ENCODE measurements at regions not wholly inside any gene's neighbourhood (a gene's known extent, or its start where the extent isn't known, plus 50 kb on each side); places are given as distances from the start of the nearest gene placed in this dataset.

DNA sequence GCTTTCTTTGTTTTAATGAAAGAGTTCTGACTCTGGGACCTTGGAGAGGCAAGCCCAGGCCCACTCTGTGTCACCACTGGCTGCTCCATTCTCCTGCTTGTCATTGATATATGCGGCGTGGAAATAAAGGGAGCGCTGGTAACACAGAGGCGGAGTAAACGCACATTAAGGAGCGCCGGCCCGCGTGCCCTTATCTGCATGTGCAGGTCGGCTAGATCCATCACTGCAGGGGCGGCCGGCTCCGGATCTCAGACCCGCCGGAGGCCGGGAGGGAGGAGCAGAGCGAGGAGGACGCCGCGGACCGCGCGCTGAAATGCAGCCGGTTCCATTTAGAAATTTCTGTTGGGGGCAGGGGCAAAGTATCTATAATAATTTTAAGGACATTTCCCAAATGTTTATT, 70.8 kb downstream of the MRPL36 start (continued):
- no peak for TF ChIP-seq TAF1 (IDR thresholded peaks at IDR 0.05; ENCODE audit: borderline replicate concordance, low read depth, low read length)
- TF ChIP-seq, protein P1, sequence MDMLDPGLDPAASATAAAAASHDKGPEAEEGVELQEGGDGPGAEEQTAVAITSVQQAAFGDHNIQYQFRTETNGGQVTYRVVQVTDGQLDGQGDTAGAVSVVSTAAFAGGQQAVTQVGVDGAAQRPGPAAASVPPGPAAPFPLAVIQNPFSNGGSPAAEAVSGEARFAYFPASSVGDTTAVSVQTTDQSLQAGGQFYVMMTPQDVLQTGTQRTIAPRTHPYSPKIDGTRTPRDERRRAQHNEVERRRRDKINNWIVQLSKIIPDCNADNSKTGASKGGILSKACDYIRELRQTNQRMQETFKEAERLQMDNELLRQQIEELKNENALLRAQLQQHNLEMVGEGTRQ (IDR thresholded peaks at IDR 0.05; ENCODE audit: borderline replicate concordance, low read depth, low read length): no peak
- no peak for TF ChIP-seq REST (IDR thresholded peaks at IDR 0.05; ENCODE audit: low read depth, low read length)
- TF ChIP-seq FOXJ3 (CRISPR knock-in tag; IDR thresholded peaks at IDR 0.05): no peak
- TF ChIP-seq RCOR1 (IDR thresholded peaks at IDR 0.05; ENCODE audit: low read length): no peak
- no peak for TF ChIP-seq EP300 (IDR thresholded peaks at IDR 0.05; ENCODE audit: borderline replicate concordance in 1 of 2, low read depth in 1 of 2, low read length in 1 of 2)

DNA sequence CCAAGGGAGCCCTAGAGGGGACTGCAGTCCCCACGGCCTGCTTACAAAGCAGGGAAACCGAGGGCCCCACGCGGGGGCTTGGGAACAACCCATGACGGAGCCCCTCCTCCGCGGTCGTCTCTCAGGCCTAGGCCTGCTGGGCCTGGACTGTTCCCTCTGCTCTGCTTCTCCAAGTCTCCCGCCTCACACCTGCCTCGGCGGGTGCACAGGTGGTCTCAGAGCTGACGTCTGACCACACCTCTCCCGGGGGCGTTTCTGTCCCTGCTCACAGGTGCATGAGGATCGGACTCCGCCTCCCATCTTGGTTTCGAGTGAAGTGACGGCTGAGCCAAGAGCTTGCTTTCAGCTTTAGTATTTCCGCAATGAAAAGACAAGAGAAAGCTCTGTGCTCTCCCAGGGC, 72.1 kb downstream of the MRPL36 start:
- H3K4me2 ChIP-seq: no peak overlapping the region
- H3K9me3 ChIP-seq: no peaks in the 10 kb centered on the region
- no peaks in the 10 kb centered on the region for H3K4me1 ChIP-seq (ENCODE audit: control insufficient read depth in 1 of 2, insufficient read depth in 2 of 2, low read depth in 1 of 2, low read length in 1 of 2)
- ChIA-PET POLR2A (no interaction called here), CTCF (no interaction called here)
- H3K36me3 ChIP-seq (replicated peaks in 1 of 2; ENCODE audit: control insufficient read depth in 1 of 2, insufficient read depth in 2 of 2, low read length in 1 of 2): no peaks in the 10 kb centered on the region
- no peaks in the 10 kb centered on the region for H3K9me2 ChIP-seq
- no peak overlapping the region for H3K9ac ChIP-seq
- no peak overlapping the region for H2AFZ ChIP-seq (ENCODE audit: low read depth)
- WGBS (ENCODE audit: low lambda C conversion rate): 70% methylated on average over 18 of the region's 19 CpGs
- no peaks in the 10 kb centered on the region for H3K79me2 ChIP-seq (ENCODE audit: insufficient read depth)
- H3F3A ChIP-seq (replicated peaks; ENCODE audit: insufficient read depth): no peaks in the 10 kb centered on the region
- TF ChIP-seq RFX5 (IDR thresholded peaks at IDR 0.05; ENCODE audit: low read length) (no peak), YY1 (IDR thresholded peaks at IDR 0.05; ENCODE audit: low read depth) (no peak)
- H3K4me3 ChIP-seq (ENCODE audit: low read depth in 2 of 2, low read length in 1 of 2): no peak overlapping the region
- H4K20me1 ChIP-seq (ENCODE audit: insufficient read depth): no peaks in the 10 kb centered on the region
- peak; percentile 8 for DNase-seq
- H3K27me3 ChIP-seq (ENCODE audit: insufficient read depth): peaks cover 75% of the 10 kb centered on the region
- no peak overlapping the region for H3K27ac ChIP-seq (ENCODE audit: low read depth in 2 of 2, low read length in 1 of 2)

GRCh38 chr5:1726956-1727355, 72.7 kb downstream of the MRPL36 start:
- Histone ChIP-seq H3K4me1 (ENCODE audit: control insufficient read depth in 1 of 2, insufficient read depth in 2 of 2, low read depth in 1 of 2, low read length in 1 of 2) (no peaks in the 10 kb centered on the region), H3K79me2 (ENCODE audit: insufficient read depth) (no peaks in the 10 kb centered on the region), H3K9me3 (no peaks in the 10 kb centered on the region), H3F3A (replicated peaks; ENCODE audit: insufficient read depth) (no peaks in the 10 kb centered on the region), H3K4me2 (no peak overlapping the region), H3K27me3 (ENCODE audit: insufficient read depth) (peaks cover 75% of the 10 kb centered on the region), H3K4me3 (ENCODE audit: low read depth in 2 of 2, low read length in 1 of 2) (no peak overlapping the region), H3K27ac (ENCODE audit: low read depth in 2 of 2, low read length in 1 of 2) (no peak overlapping the region), H3K9ac (no peak overlapping the region), H3K36me3 (replicated peaks in 1 of 2; ENCODE audit: control insufficient read depth in 1 of 2, insufficient read depth in 2 of 2, low read length in 1 of 2) (no peaks in the 10 kb centered on the region), H2AFZ (ENCODE audit: low read depth) (no peak overlapping the region), H4K20me1 (ENCODE audit: insufficient read depth) (no peaks in the 10 kb centered on the region), H3K9me2 (no peaks in the 10 kb centered on the region)
- ChIA-PET POLR2A (no interaction called here), CTCF (no interaction called here)
- TF ChIP-seq RAD21 (IDR thresholded peaks at IDR 0.05; ENCODE audit: low read length) (no peak), NFIC (IDR thresholded peaks at IDR 0.05; ENCODE audit: borderline replicate concordance) (no peak), RFX5 (IDR thresholded peaks at IDR 0.05; ENCODE audit: low read length) (no peak), IRF3 (IDR thresholded peaks at IDR 0.05; ENCODE audit: low read depth, low read length) (no peak), JUND (IDR thresholded peaks at IDR 0.05) (no peak), TEAD4 (IDR thresholded peaks at IDR 0.05; ENCODE audit: borderline replicate concordance, insufficient read depth) (no peak), FOXM1 (IDR thresholded peaks at IDR 0.05; ENCODE audit: low read depth) (no peak)
- TF ChIP-seq, protein P1 (IDR thresholded peaks at IDR 0.05; ENCODE audit: borderline replicate concordance, low read depth, low read length): no peak
- WGBS (ENCODE audit: low lambda C conversion rate): 53% methylated on average over 10 of the region's 11 CpGs
- no peak for DNase-seq
